ENCODE measurements at regions not wholly inside any gene's neighbourhood (a gene's known extent, or its start where the extent isn't known, plus 50 kb on each side); places are given as distances from the start of the nearest gene placed in this dataset.
A peak's percentile ranks its signal among the peaks of the same experiment; 100 is the strongest.

- Histone ChIP-seq H4K5ac (ENCODE audit: insufficient read length, low read depth, low read length) (peak overlapping the region; percentile 49), H2BK20ac (ENCODE audit: low read length) (peak overlapping the region; percentile 62; the same call in 1 of the 2 replicates), H3K79me1 (ENCODE audit: low read depth, low read length) (no peaks in the 10 kb centered on the region; the same call in 1 of the 2 replicates), H3K23ac (ENCODE audit: insufficient read length) (no peak overlapping the region), H3K79me2 (ENCODE audit: control insufficient read depth in 1 of 2, insufficient read depth in 2 of 2, low read length in 2 of 2) (no peaks in the 10 kb centered on the region), H4K8ac (ENCODE audit: extremely low read depth, insufficient read depth, low read length) (peak overlapping the region; percentile 81; the same call in 1 of the 2 replicates), H2AK5ac (ENCODE audit: low read depth, low read length) (peak overlapping the region; percentile 43; the same call in 1 of the 2 replicates), H2BK12ac (ENCODE audit: low read depth, low read length) (peak overlapping the region; percentile 98; the same call in 1 of the 2 replicates), H3K27me3 (replicated peaks in 1 of 4; ENCODE audit: control insufficient read depth in 3 of 4, extremely low read depth in 1 of 4, insufficient read depth in 3 of 4, low read length in 3 of 4) (no peaks in the 10 kb centered on the region; a peak in 1 of 7 replicates), H2AFZ (ENCODE audit: low read length) (no peak overlapping the region), H3K36me3 (ENCODE audit: control insufficient read depth in 2 of 4, insufficient read depth in 4 of 4, low read length in 3 of 4) (no peaks in the 10 kb centered on the region), H3K18ac (ENCODE audit: extremely low read depth, low read length) (peak overlapping the region; percentile 85; the same call in 1 of the 2 replicates), H3K27ac (ENCODE audit: low read depth, low read length) (peak overlapping the region; percentile 47; the same call in 1 of the 2 replicates), H3K4me3 (ENCODE audit: extremely low read depth in 1 of 4, insufficient read depth in 2 of 4, low read depth in 3 of 4, low read length in 4 of 4) (no peak overlapping the region), H4K91ac (replicated peaks; ENCODE audit: insufficient read length, low read length) (peak overlapping the region; percentile 31), H3K14ac (ENCODE audit: insufficient read length) (no peak overlapping the region), H3K4me1 (replicated peaks in 1 of 4; ENCODE audit: control insufficient read depth in 3 of 4, insufficient read depth in 4 of 4, low read length in 3 of 4) (peaks cover 4 to 14% (median 8%) of the 10 kb centered on the region in 4 experiments; a peak in 6 of 7 replicates), H3K4ac (replicated peaks; ENCODE audit: insufficient read length, low read depth, low read length) (no peak overlapping the region), H2BK15ac (ENCODE audit: low read length) (peak overlapping the region; percentile 83; the same call in 1 of the 2 replicates), H3K23me2 (ENCODE audit: low read depth, low read length) (peaks cover 3% of the 10 kb centered on the region), H4K20me1 (replicated peaks in 1 of 2; ENCODE audit: control insufficient read depth in 1 of 2, insufficient read depth in 2 of 2, low read length in 2 of 2) (peaks cover 0 to 2% of the 10 kb centered on the region in 2 experiments), H2BK120ac (replicated peaks; ENCODE audit: low read depth, low read length) (no peak overlapping the region), H3K9ac (replicated peaks in 1 of 4; ENCODE audit: extremely low read depth in 1 of 4, low read depth in 3 of 4, low read length in 3 of 4) (no peak overlapping the region), H3K4me2 (ENCODE audit: insufficient read depth in 1 of 2, low read depth in 2 of 2, low read length in 2 of 2) (peak overlapping the region; percentile 47 to 63), H3K9me3 (ENCODE audit: insufficient read depth in 2 of 2, low read depth in 1 of 2, low read length in 1 of 2) (no peaks in the 10 kb centered on the region), H3K56ac (replicated peaks; ENCODE audit: insufficient read length, low read depth, low read length) (no peak overlapping the region), H2BK5ac (ENCODE audit: low read depth, low read length) (peak overlapping the region; percentile 29; the same call in 1 of the 2 replicates)
- FAIRE-seq = peak; percentile 57
- POLR2A ChIA-PET (ENCODE audit: partially characterized antibody) = no interaction called here
- 38% methylated on average over 2 of the region's 2 CpGs; no CpG with 5 or more reads in 1 of the 2 experiments for WGBS, 2 experiments (ENCODE audit: extremely low coverage in 1 of 2, insufficient coverage in 1 of 2, insufficient read length in 1 of 2, insufficient replicate concordance in 2 of 2, low coverage in 1 of 2, low lambda C conversion rate in 2 of 2, missing lambda C conversion rate in 1 of 2)
- peak; percentile 71 for TF ChIP-seq TEAD4 (IDR thresholded peaks at IDR 0.05; ENCODE audit: low read depth, low read length)
- no peak for TF ChIP-seq GABPA (IDR thresholded peaks at IDR 0.05; ENCODE audit: borderline replicate concordance, insufficient read depth, low read length)
- CTCF ChIA-PET (ENCODE audit: partially characterized antibody) = interaction anchor here (0.6 to 0.9 kb wide), 5 partner anchors 11 to 620 kb away, joined by 3 to 4 read pairs (median 3); no protein-coding TSS in a partner anchor
- DNase-seq (ENCODE audit: low read depth in 1 of 2, low spot score in 2 of 2) = peak; percentile 47 to 59
These were observed 565.0 kb downstream of the FGF9 start for GRCh38 chr13:22235950-22236290.
